NCI-H82 treated with DMSO at 0.1 percent for 48 hours (cell line): ENCODE measurements at regions not wholly inside any gene's neighbourhood (a gene's known extent, or its start where the extent isn't known, plus 50 kb on each side); places are given as distances from the start of the nearest gene placed in this dataset.

Experiments used
- DNase-seq: peaks from one replicate; lab custom pipeline; 2025; ENCODE audit not compliant: unreplicated experiment; lab: John Stamatoyannopoulos, UW

DNA sequence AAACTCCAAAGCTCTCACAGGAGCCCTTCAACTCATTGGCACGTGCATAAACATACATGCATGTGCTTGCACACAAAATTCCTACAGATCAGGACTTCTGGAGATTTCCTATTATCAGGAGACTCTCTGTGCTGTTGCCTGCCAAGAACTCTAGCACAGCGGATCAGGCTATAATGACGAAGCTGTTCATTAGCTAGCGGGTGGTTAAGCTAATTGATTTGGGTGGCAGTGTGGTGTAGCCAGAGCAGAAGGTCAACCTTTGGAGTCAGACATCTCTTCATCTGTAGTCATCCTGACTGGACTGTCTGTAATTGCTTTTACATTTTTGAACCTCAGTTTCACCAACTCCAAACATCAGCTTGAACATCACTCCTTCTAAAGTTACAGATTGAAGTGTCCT, 69.0 kb downstream of the KIF2B start:
- no peak for DNase-seq

DNA sequence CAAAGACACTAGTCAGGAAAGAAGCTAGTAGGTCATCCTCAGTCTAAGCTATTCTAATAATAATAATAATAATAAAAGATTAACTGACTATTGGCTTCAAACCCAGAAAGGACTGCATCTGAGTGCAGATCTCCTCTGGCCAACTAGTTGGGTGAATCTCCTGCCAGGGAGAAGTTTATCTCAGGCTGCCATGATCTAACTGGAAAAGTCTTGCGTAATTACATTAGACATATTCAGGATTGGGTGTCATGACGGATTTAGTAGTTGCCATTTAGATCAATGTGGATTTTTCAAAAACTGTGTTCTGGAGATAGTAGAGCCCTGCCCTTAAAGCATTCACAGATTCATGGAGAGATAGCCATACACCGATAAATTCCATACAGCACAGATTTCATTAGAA, 69.5 kb downstream of the KIF2B start:
- DNase-seq, result no peak

DNA sequence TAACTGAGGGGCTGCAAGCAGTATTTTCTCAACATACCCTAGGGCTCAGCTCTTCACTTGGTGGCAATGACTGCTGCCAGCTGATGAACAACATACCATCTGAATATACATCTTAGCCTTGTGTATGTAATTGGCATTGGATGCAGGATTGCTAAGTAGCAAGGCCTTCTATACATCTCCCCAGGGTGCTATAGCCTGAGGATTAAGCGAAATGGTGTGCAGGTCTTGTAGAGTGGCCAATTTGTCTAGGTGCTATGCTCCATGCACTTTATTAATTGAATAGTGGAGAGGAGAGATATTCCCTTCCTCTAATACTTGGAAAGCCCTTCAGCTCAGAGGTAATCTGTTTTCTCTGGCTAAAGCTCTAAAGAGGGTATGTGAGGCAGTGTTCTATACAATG, 71.9 kb downstream of the KIF2B start:
- no peak for DNase-seq

DNA sequence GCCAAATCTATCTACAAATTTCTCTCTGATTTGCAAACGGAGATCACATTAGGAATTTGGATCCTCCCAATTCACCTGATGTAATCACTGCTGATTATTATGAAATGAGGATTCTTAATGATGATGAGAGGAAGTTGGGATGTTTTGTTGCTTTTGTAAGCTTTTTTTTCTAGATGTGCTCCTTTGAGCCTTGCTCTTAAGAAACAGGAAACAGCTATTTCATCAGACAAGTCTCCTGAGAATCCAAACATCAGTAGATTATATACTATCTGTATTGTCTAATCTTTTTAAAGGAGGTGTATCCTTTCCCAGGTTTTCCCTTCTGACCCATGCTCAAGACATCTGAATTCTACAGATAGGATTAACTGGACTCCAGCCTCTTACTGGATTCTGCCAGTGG, 73.3 kb downstream of the KIF2B start:
- no peak for DNase-seq

DNA sequence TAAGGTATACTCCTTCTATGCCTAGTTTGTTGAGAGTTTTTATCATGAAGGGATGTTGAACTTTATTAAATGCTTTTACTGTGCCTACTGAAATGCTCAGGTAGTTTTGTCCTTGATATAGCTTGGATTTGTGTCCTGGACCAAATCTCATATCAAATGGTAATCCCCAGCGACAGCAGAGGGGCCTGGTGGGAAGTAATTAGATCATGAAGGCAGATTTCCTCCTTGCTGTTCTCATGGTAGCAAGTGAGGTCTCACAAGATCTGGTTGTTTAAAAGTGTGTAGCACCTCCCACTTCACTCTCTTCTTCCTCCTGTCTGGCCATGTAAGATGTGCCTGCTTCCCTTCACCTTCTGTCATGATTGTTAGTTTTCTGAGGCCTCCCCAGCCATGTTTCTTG, 78.2 kb downstream of the KIF2B start:
- DNase-seq, result no peak

DNA sequence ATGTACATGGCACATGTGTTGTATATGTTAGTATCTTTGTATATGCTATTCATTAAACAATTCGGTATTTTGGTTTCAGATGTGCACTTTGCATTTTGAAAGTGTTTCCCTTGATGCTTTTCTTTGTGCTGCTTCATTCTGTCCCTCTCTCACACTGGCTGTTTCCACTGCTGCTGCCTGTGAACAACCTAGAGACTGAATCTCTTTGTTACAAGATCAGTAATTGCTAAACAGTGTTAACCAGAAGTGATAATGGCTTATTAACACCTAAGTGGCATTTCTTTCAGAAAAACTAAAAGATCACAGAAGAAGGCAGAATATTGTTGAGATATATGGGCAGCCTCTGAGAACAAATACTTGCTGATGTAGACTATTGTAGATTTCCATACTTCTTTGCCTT, 84.7 kb downstream of the KIF2B start:
- DNase-seq, result no peak

DNA sequence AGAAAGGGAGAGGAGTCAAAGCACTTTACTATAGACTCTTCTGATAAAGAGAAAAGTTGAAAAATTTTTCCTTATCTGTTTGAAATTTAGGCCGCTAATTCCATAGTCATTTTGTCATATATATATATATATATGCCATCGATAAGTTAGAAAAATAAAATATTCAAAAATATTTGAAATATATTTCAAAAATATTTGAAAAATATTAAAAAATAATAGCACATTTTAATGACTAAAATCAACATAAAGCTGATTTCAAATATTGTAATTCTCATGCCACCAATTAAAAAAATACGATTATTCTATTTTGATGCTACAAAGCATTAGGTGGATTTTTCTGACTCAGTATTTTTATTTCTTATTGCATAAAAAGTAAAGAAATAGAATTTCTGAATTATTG, 87.1 kb downstream of the KIF2B start:
- DNase-seq, result no peak

DNA sequence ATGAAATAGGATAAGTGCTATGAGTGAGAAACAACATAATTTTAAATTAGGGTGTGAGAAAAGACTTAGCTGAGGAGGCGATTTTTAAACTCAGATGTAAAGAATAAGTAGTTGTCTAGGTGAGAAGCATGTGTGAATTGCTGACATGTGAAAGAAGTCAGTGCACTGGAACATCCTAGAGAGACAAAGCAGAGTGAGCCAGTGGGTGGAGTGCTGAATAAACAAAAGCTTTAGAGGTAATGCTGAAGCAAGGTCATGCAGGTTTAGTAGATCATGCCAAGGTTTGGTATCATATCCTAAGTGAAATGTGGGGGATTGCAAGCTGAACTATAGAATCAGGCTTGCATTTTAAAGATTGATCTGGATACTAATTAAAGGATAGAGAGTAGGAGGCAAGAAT, 89.4 kb downstream of the KIF2B start:
- no peak for DNase-seq

DNA sequence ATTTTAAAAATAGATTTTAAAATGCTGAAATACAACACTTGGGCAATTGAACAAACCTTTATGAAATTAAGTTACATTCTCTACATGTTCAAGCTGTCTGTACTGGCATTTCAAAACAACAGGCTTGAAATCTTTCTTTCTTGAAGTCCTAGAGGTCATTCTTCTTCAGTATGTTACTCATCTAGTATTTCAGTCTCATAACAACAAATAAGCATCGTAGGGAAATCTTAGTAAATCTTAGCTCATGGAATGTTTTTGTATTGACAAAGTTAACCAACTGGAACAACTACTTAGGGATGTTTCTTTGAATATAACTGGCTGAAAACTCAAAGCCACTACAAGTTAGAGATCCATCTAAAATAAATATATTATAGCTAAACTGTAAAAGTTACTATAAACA, 96.6 kb downstream of the KIF2B start:
- no peak for DNase-seq

DNA sequence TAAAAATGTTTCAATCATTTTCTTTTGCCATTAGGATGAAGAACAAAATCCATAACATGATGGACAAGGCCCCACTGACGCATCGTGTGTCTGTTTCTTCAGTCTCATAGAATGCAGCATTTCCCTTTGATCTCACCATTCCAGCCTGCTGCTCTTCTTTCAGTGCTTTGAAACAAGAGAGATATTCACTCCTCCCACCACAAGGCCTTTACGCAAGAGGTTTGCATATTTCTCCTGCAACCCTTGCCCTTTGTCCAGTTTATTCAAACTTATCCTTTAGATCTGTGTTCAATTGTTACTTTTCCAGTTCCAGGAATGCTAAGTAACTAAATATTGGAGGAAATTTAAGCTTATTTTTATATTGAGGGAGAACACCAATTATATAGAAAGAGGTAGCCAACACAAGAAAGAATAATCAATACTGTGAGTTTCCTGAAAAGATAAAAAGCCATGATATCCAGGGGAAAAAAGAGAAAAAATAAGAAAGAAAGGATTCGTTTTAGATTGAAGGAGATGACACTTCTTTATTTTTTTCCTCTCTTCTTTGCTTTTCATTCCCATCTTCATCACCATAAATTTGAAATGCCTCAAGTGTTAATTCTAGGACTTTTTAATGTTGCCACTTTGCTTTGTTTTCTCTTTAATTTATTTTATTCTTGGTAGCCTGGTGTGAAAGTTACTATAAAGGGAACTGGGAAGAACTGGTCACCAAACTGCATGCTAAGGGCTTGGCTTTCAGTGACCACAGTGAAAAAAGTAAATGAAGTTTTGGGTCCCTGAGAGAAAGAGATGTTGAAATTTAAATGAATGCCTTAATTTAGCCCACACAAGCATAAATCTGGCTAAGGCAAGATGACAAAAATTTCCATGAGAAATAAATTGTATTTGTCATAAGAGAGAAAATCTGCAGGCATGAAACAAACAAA, 102.1 kb downstream of the KIF2B start:
- no peak for DNase-seq

DNA sequence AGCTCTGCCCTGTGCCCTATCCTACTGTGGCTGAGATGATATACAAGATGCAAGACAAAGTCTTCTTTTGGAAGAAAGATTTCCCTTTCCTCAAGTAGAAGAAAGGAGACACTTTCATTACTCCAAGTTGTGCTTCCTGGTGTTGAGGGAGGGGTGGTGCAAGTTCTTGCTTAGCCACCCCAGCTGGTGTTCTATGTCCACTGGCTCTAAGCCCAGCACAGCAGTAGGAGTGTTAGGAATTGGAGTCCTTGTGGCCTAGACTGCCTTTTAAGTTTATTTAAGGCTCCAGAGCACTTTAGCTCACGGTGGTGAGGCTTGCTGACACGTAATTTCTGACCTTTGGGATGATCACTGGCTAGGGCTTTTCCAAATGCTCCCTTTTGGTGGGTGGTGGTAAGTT, 109.7 kb downstream of the KIF2B start:
- DNase-seq, result no peak

DNA sequence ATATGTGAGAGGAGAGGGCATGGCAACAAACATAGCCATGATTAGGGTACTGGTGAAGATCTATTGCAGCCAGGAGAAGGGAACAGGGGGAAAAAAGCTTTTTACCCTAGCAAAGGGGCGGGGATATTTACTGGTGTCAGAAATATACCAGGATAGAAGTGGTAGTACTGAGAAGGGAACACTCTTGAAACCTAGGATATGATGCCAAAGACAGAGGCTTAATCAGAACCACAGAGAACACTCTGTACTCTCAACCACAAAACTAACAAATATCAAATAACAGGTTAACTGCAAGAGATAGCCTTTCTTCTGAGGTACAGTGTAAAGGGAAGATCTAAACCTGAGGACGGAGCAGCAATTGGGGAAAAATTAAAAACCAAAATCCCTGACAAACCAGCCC, 112.2 kb downstream of the KIF2B start:
- no peak for DNase-seq

DNA sequence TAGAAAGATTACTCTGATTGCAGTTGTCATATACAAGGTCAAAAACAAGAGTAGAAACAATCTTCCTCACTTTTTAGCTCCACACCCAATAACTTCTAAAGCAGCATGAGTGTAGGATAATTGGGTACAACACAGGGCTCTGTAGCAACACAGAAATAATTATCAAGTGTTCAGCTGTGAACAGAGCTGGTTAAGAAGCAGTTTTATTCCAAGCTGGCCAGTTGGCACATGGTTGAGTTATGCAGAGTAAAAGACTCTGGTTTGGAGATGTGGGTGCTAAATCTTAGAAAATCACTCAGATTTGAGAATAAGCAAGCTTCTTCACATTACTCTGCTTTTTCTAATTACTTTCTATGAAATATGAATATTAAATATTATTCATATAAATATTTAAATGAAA, 118.5 kb downstream of the KIF2B start:
- no peak for DNase-seq

DNA sequence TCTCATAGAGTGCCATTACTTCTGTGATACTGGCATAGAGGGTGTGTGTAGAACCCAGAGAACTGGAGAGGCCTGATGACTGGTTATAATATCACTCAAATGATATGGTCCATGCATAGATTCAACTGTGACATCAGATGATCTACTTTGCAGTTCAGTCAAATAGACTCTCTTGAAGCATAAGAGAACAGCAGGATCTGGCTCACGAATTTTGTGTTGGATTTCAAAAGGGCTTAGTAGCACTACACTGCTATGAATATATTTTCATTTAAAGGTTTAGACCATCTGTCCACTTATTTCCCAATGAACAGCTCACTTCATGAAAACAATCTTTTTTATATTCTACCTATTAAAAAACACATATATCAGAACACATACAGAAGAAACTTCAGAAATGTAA, 119.7 kb downstream of the KIF2B start:
- no peak for DNase-seq

DNA sequence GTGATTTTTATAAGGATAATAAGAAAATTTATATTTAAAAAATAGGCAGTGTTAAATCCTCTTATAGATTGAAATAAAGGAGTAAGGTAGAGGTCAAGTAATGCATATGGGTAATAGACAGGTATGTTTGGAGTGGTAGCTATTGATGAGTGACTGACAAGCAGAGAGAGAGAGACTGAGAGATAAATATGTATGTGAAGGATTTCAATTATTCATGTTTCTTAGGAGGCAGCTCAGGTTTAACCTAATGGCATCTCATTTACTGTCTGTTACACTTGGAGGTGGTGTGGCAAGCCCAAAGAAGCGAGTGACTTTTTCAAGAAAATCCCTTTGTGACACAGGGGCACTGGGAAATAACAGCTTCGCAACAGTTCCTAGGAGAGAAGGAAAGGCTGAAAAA, 120.2 kb downstream of the KIF2B start:
- no peak for DNase-seq

DNA sequence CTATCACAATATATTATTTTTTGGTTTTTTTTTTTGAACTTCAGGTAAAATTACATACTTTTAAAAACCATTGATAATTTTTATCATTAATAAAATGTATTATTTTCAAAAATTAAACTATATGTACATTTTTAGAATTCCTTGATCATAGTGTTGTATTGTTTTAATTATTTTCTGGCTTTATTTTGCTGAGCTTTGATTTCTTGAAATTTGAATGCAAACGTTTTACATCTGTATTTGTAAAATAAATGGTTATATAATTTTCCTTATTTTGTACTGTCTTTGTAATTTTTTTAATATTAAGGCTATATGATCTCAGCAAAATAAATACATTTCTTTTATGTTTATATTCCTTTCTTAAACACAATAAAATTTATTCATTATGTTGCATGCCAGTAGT, 125.6 kb downstream of the KIF2B start:
- DNase-seq, result no peak

DNA sequence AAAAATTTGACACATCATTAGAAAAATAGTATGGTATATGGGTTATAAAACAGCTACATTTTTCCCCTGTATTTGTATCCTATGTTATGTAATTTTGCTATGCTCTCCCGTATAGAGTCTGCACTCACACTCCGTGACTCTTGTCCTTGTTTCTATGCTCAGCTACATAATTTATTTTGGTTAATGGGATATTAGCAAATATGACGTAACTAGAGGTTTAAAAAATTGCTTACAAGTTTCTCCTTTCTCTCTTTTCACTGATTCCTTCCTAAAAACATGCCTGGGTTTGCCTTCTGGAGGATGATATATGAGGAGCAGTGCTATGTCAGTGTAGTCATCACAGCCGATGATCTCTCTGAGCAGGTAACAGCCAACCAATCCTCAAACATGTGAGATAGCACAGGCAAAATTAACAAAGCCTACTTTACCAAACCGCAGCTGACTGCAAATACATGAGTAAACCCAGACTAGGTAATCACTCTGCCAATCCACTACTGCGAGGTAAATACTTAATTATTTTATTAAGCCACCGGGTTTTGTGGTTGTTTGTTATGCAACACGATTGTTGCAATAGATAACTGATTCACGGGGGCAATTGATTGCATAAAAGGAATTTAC, 126.9 kb downstream of the KIF2B start:
- no peak for DNase-seq

DNA sequence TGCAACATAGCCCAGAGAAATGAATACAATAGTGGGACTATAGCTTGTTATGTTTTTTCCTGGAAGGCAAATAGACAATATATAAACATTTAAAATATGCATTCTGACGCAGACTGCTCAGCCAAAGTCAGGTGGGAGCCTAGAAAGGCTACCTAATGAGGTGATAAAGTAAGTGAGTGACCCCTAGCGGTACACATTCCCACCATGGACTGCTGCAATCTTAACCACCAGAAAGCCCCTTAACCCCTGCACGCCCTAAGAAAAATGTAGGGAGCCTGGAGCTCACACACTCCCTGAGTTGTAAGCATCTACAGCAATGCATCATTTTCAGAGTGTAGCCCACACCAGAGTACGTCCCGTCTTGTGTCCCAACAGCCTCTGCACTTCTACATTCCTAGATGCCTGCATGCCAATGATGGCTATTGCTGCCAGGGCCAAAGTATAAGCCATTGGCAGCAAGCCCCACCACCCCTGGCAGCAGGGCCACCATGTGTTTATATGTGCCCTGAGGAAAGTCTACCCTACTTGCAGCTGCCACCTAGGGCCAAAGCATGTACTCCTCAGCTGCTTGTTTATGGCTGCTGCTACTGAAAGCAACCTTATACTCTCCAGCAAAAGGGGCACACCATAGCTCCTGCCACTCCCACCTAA, 127.6 kb downstream of the KIF2B start:
- DNase-seq, result no peak

DNA sequence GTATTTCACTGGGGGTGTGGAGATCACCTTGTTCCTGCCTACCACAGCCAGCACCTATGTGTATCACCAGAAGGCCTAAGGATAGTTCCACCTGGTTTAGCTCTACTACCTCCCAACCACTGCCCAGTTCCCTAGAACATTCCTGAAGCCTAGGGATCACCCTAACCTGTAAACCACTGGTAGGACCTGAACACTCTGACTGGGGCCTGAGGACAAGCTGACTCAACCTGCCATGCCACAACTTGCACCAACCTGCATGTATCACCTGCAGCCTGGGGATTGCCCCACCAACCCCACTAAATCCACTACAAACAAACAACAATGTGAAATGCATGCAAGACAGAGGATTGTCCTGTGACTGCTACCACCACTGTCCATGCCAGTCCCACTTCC, 128.1 kb downstream of the KIF2B start:
- DNase-seq, result no peak

DNA sequence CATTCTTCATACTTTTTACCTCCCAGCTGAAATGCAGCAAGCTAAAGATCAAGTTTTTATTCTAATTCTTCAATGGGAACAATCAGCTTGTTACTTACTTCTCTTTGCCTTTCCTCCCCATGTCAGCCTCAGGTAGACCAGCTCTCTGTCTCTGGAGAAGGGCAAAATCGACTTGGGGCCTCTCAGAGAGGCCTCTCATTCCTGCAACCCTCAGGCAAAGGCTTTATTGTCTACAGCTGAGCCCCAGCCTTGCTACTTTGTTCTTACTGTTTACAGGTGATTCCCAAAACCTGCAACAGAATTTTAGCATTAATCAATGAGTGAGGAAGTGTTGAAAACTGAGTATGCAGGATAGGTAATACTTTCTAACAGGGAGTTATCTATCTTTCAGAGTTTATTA, 148.6 kb downstream of the KIF2B start:
- no peak for DNase-seq

DNA sequence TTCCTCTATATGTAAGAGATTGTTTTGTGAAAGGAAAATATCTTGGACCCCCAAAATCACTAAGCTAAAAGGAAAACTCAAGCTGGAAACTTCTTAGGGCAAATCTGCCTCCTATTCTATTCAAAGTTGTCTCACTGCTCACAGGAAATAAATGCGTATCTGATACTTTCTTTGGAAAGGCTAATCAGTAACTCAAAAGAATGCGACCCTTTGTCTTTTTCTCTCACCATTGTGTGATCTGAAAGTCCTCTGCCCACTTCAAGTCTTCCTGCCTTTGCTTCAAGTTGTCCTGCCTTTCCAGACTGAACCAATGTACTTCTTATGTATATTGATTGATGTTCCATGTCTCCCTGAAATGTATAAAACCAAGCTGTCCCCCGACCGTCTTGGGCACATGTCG, 157.3 kb downstream of the KIF2B start:
- no peak for DNase-seq

DNA sequence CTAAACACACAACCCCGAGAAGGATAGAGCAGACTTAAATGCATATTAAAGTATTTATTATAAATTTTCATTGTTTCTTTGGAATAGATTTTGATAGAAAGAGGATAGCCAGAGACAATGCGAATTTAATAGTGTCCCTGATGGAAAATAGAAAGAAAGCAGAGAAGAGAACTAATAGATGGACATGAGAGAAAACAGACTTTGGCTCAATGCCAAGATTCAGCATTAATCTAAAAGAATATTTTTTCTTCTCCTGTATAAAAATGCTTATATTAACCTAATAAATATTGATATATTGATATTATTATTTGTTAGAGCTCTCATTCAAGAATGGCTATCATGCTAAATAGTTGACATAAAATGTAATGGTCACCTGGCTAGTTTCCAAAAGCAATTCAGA, 173.4 kb downstream of the KIF2B start:
- DNase-seq, result no peak
